ENCODE measurements at regions not wholly inside any gene's neighbourhood (a gene's known extent, or its start where the extent isn't known, plus 50 kb on each side); places are given as distances from the start of the nearest gene placed in this dataset.
A peak's percentile ranks its signal among the peaks of the same experiment; 100 is the strongest.
"Not testable (repeated sequence)": the region's sequence is repeated elsewhere in the genome, so short reads cannot be mapped to it uniquely, and the experiment has no call there.

- Histone ChIP-seq H3K4me3 (ENCODE audit: low read length) (no peak overlapping the region), H3K27me3 (ENCODE audit: insufficient read depth, low read length, poor library complexity) (no peaks in the 10 kb centered on the region), H2BK15ac (replicated peaks; ENCODE audit: low read depth) (no peak overlapping the region), H2AK5ac (ENCODE audit: low read length) (no peak overlapping the region), H3K4me2 (ENCODE audit: low read length) (no peak overlapping the region), H2BK5ac (ENCODE audit: low read length) (no peak overlapping the region), H3K79me2 (ENCODE audit: control insufficient read depth, insufficient read depth, low read length) (no peaks in the 10 kb centered on the region), H3K4ac (ENCODE audit: low read depth, low read length) (no peak overlapping the region), H3K27ac (ENCODE audit: low read depth, low read length) (no peak overlapping the region), H4K8ac (ENCODE audit: low read depth, low read length) (no peak overlapping the region), H3K79me1 (ENCODE audit: low read length) (no peaks in the 10 kb centered on the region), H4K5ac (ENCODE audit: low read length) (no peak overlapping the region), H3K9ac (ENCODE audit: low read length) (no peak overlapping the region), H2BK120ac (ENCODE audit: low read depth, low read length) (no peak overlapping the region), H3K56ac (ENCODE audit: low read length) (no peak overlapping the region), H3K18ac (ENCODE audit: low read length) (no peak overlapping the region), H3K23ac (ENCODE audit: low read length) (no peak overlapping the region), H3K4me1 (ENCODE audit: control insufficient read depth, low read depth, low read length) (no peaks in the 10 kb centered on the region), H3K36me3 (ENCODE audit: control insufficient read depth, insufficient read depth, low read length) (no peaks in the 10 kb centered on the region)
- DNase-seq: peak; percentile 13
- no CpG with 5 or more reads among the region's 6 CpGs for WGBS (ENCODE audit: extremely low coverage, insufficient coverage, low lambda C conversion rate)
Observed at GRCh38 chr14:52179141-52179790, 88.2 kb upstream of the PTGDR start.

- Histone ChIP-seq H3K9ac (ENCODE audit: low read length) (no peak overlapping the region), H3K23ac (ENCODE audit: low read length) (no peak overlapping the region), H3K18ac (ENCODE audit: low read length) (no peak overlapping the region), H2AK5ac (ENCODE audit: low read length) (no peak overlapping the region), H3K27me3 (ENCODE audit: insufficient read depth, low read length, poor library complexity) (no peaks in the 10 kb centered on the region), H4K8ac (ENCODE audit: low read depth, low read length) (no peak overlapping the region), H3K56ac (ENCODE audit: low read length) (no peak overlapping the region), H3K79me1 (ENCODE audit: low read length) (no peaks in the 10 kb centered on the region), H2BK15ac (replicated peaks; ENCODE audit: low read depth) (no peak overlapping the region), H2BK5ac (ENCODE audit: low read length) (no peak overlapping the region), H2BK120ac (ENCODE audit: low read depth, low read length) (no peak overlapping the region), H3K4me1 (ENCODE audit: control insufficient read depth, low read depth, low read length) (no peaks in the 10 kb centered on the region), H3K4ac (ENCODE audit: low read depth, low read length) (no peak overlapping the region), H3K36me3 (ENCODE audit: control insufficient read depth, insufficient read depth, low read length) (no peaks in the 10 kb centered on the region), H4K5ac (ENCODE audit: low read length) (no peak overlapping the region), H3K4me3 (ENCODE audit: low read length) (no peak overlapping the region), H3K4me2 (ENCODE audit: low read length) (no peak overlapping the region), H3K79me2 (ENCODE audit: control insufficient read depth, insufficient read depth, low read length) (no peaks in the 10 kb centered on the region), H3K27ac (ENCODE audit: low read depth, low read length) (no peak overlapping the region)
- no CpG with 5 or more reads among the region's 6 CpGs for WGBS (ENCODE audit: extremely low coverage, insufficient coverage, low lambda C conversion rate)
- DNase-seq: no peak
Observed at GRCh38 chr14:52175982-52176502, 91.5 kb upstream of the PTGDR start.

- not testable (repeated sequence) for H3K18ac ChIP-seq (ENCODE audit: low read length); H4K5ac ChIP-seq (ENCODE audit: low read length); H2AK5ac ChIP-seq (ENCODE audit: low read length); H3K56ac ChIP-seq (ENCODE audit: low read length); H3K4ac ChIP-seq (ENCODE audit: low read depth, low read length); H3K36me3 ChIP-seq (ENCODE audit: control insufficient read depth, insufficient read depth, low read length); H3K23ac ChIP-seq (ENCODE audit: low read length); H4K8ac ChIP-seq (ENCODE audit: low read depth, low read length); H2BK15ac ChIP-seq (replicated peaks; ENCODE audit: low read depth); H3K4me2 ChIP-seq (ENCODE audit: low read length); H2BK5ac ChIP-seq (ENCODE audit: low read length); H2BK120ac ChIP-seq (ENCODE audit: low read depth, low read length); H3K27ac ChIP-seq (ENCODE audit: low read depth, low read length); H3K79me1 ChIP-seq (ENCODE audit: low read length); H3K9ac ChIP-seq (ENCODE audit: low read length); H3K4me1 ChIP-seq (ENCODE audit: control insufficient read depth, low read depth, low read length); H3K4me3 ChIP-seq (ENCODE audit: low read length); H3K27me3 ChIP-seq (ENCODE audit: insufficient read depth, low read length, poor library complexity); H3K79me2 ChIP-seq (ENCODE audit: control insufficient read depth, insufficient read depth, low read length)
- peak; percentile 21 for DNase-seq
- no CpG with 5 or more reads among the region's 1 CpG for WGBS (ENCODE audit: extremely low coverage, insufficient coverage, low lambda C conversion rate)
Observed at GRCh38 chr14:52171932-52172331, 95.6 kb upstream of the PTGDR start.

- Histone ChIP-seq H3K79me2 (ENCODE audit: control insufficient read depth, insufficient read depth, low read length) (no peaks in the 10 kb centered on the region), H2BK5ac (ENCODE audit: low read length) (no peak overlapping the region), H3K9ac (ENCODE audit: low read length) (no peak overlapping the region), H3K4ac (ENCODE audit: low read depth, low read length) (no peak overlapping the region), H2BK15ac (replicated peaks; ENCODE audit: low read depth) (no peak overlapping the region), H4K8ac (ENCODE audit: low read depth, low read length) (no peak overlapping the region), H2AK5ac (ENCODE audit: low read length) (no peak overlapping the region), H3K4me1 (ENCODE audit: control insufficient read depth, low read depth, low read length) (no peaks in the 10 kb centered on the region), H4K5ac (ENCODE audit: low read length) (no peak overlapping the region), H3K4me3 (ENCODE audit: low read length) (no peak overlapping the region), H3K56ac (ENCODE audit: low read length) (no peak overlapping the region), H3K79me1 (ENCODE audit: low read length) (no peaks in the 10 kb centered on the region), H3K36me3 (ENCODE audit: control insufficient read depth, insufficient read depth, low read length) (no peaks in the 10 kb centered on the region), H3K27me3 (ENCODE audit: insufficient read depth, low read length, poor library complexity) (no peaks in the 10 kb centered on the region), H3K4me2 (ENCODE audit: low read length) (no peak overlapping the region), H3K18ac (ENCODE audit: low read length) (no peak overlapping the region), H2BK120ac (ENCODE audit: low read depth, low read length) (no peak overlapping the region), H3K27ac (ENCODE audit: low read depth, low read length) (no peak overlapping the region), H3K23ac (ENCODE audit: low read length) (no peak overlapping the region)
- no CpG with 5 or more reads among the region's 11 CpGs for WGBS (ENCODE audit: extremely low coverage, insufficient coverage, low lambda C conversion rate)
- no peak for DNase-seq
Observed at GRCh38 chr14:52166822-52167221, 98.0 kb upstream of the NID2 start.

- Histone ChIP-seq H3K27me3 (ENCODE audit: insufficient read depth, low read length, poor library complexity) (no peaks in the 10 kb centered on the region), H2AK5ac (ENCODE audit: low read length) (no peak overlapping the region), H2BK120ac (ENCODE audit: low read depth, low read length) (no peak overlapping the region), H3K4me1 (ENCODE audit: control insufficient read depth, low read depth, low read length) (no peaks in the 10 kb centered on the region), H3K36me3 (ENCODE audit: control insufficient read depth, insufficient read depth, low read length) (no peaks in the 10 kb centered on the region), H2BK5ac (ENCODE audit: low read length) (no peak overlapping the region), H4K8ac (ENCODE audit: low read depth, low read length) (no peak overlapping the region), H2BK15ac (replicated peaks; ENCODE audit: low read depth) (no peak overlapping the region), H3K18ac (ENCODE audit: low read length) (no peak overlapping the region), H3K23ac (ENCODE audit: low read length) (no peak overlapping the region), H3K4me2 (ENCODE audit: low read length) (no peak overlapping the region), H3K79me2 (ENCODE audit: control insufficient read depth, insufficient read depth, low read length) (no peaks in the 10 kb centered on the region), H3K4me3 (ENCODE audit: low read length) (no peak overlapping the region), H3K4ac (ENCODE audit: low read depth, low read length) (no peak overlapping the region), H4K5ac (ENCODE audit: low read length) (no peak overlapping the region), H3K79me1 (ENCODE audit: low read length) (no peaks in the 10 kb centered on the region), H3K56ac (ENCODE audit: low read length) (no peak overlapping the region), H3K27ac (ENCODE audit: low read depth, low read length) (no peak overlapping the region), H3K9ac (ENCODE audit: low read length) (no peak overlapping the region)
- no CpG with 5 or more reads among the region's 24 CpGs for whole genome bisulfite sequencing (ENCODE audit: extremely low coverage, insufficient coverage, low lambda C conversion rate)
- no peak for DNase-seq
Observed at GRCh38 chr14:52155651-52156213, 86.9 kb upstream of the NID2 start.

Measured in mesendoderm (in vitro differentiated cells).